CD4-positive, alpha-beta T cell treated with Interleukin-17A for 4 hours (primary cell): ENCODE measurements at regions not wholly inside any gene's neighbourhood (a gene's known extent, or its start where the extent isn't known, plus 50 kb on each side); places are given as distances from the start of the nearest gene placed in this dataset.
"Not testable (repeated sequence)": the region's sequence is repeated elsewhere in the genome, so short reads cannot be mapped to it uniquely, and the experiment has no call there.

Experiments
- DNase-seq: peaks from one replicate; pipeline ENCODE4 v3.0.0-alpha.2; 2020; ENCODE audit warnings: mixed read lengths

DNA sequence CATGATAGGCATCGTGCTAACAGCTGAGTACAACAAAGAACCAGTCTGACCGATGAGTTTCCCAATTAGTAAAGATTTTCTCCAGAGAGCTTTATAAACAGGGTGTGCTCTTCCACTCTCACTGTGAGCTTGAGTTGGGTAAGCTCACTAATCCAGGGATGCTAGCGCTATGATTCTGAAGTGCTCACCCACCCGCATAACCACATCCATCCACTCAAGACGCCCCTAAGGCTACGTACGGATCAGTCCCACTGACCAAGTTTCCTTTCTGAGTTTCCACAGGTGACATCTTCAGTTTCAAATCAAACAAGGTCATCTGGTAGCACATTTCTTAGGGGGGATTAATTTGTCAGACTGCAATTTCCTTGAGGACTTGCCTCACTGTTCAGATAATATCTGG is 141.1 kb upstream of the ABI3BP start:
- DNase-seq = no peak

GRCh38 chr3:101133652-101134051 is 140.4 kb upstream of the ABI3BP start:
- DNase-seq = no peak

DNA sequence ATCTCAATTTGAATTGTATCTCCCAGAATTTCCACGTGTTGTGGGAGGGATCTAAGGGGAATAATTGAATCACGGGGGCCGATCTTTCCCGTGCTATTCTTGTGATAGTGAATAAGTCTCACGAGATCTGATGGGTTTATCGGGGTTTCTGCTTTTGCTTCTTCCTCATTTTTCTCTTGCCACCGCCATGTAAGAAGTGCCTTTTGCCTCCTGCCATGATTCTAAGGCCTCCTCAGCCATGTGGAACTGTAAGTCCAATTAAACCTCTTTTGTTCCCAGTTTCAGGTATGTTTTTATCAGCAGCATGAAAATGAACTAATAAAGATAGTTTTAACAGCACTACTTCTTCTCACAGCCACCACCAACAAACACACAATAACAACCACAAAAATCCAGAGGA is 140.0 kb upstream of the ABI3BP start:
- not testable (repeated sequence) for DNase-seq

DNA sequence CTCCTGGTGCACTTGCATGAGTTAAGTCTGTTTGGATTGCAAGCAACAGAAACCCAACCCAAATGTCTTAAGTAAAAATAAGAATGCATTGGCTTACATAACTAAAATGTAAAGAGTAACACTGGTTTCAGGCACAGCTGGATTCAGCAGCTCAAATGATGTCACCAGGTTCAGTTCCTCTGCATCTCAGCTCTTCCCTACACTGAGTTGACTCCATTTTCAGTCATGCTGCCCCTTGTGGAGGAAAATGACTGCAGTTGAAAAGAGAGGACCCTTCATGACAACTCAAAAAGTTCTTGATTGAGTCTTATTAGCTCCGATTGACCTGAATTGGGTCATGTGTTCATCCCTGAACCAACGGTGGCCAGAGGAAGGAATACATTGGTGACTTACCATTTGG is 138.5 kb upstream of the ABI3BP start:
- DNase-seq = no peak

DNA sequence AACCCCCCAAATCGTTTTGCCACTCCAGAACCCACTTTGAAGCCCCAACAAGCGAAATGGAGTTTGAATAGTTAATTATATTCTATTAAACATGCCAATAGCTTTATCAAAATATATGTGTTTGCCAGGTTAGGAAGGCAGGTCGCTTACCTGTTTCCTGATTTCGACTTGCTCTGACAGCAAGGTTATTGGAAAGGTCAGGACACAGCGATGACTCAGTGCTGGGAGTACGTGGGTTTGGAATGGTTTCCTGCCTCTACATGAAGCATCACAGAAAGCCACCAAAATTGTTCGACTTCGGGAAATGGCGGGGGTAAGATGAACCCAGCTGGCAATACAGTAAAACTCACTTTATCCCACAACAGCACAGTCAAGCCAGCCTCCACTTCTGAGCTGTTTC is 135.6 kb upstream of the ABI3BP start:
- DNase-seq = no peak

DNA sequence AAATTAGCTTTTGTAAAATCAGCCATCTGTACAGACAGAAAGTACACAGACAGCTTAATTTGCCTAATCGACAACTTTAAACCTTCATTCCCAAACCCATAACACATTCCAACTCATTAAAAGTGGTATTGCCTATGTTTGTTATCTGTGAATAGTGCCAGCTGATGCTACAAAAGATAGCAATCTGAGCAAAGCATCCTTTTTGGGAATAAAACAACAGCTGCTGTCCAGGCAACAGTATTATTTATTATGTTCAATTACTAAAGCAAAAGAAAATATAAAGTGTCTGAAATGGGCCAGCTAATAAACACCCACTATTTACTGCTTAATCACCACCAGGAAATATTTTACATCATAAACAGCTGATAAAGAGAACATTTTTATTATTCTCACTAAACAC is 134.8 kb upstream of the ABI3BP start:
- DNase-seq = no peak

DNA sequence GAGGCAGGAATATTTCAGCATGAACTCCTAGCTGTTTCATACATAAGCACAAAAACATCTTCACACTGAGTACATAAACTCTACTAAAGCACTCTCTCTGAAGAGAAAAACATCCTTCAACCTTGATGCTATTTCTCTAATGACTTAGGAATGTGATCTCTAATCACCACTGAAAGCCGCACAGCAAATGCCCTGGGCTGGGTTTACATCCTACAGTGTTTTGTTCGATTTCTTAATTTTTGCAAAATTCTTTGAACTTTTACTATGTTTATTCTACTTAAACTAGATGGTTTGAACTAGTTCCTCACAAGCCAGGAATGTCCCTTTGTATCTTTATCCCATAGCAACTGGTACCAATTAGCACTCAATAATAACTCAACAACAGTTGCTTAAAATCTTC is 130.9 kb upstream of the ABI3BP start:
- no peak for DNase-seq

DNA sequence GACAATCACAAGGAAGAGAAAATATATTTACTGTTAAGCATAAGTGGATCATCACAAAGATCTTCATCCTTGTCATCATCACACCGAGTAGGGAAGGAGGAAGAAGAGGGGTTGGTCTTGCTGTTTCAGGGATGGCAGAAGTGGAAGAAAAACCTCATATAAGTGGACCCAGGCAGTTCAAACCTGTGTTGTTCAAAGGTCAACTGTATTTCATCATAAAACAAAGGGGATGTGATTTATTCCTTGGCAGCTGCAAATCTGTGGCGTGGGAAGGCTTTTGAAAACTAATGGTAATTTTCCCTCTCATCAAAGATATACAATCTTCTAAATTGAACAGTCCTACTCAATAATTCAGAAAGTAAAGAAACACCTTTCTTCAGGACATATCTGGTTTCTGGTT is 129.9 kb upstream of the ABI3BP start:
- no peak for DNase-seq

DNA sequence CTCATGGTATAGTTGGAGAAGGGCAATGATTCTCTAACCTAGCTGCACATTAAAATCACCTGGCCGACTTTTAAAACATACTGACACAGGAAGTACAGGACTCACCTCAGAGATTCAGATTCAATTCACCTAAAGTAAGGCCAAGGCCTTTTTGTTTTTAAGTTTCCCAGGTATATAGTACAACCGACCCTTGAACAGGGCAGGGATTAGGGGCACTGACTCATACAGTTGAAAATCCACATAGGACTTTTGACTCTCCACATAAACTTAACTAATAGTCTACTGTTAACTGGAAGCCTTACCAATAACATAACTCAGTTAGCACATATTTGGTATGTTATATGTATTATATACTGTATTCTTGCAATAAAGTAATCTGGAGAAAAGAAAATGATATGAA is 129.5 kb upstream of the ABI3BP start:
- DNase-seq = no peak

DNA sequence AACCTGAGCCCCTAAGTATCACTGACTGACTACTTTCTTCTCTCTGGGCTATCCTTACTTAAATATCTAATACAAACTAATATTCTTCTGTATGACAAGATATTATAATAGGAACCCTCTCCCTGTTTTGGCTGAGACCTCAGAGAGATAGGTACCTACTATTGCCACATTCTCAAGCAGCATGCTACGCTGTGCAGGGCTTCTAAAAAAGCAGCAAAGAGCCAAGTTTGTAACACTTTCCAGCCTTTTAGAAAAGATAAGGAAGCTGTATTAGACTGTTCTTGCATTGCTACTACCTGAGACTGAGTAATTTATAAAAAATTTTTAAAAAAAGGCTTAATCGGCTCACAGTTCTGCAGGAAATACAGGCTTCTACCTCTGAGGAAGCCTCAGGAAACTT is 126.8 kb upstream of the ABI3BP start:
- DNase-seq = no peak

DNA sequence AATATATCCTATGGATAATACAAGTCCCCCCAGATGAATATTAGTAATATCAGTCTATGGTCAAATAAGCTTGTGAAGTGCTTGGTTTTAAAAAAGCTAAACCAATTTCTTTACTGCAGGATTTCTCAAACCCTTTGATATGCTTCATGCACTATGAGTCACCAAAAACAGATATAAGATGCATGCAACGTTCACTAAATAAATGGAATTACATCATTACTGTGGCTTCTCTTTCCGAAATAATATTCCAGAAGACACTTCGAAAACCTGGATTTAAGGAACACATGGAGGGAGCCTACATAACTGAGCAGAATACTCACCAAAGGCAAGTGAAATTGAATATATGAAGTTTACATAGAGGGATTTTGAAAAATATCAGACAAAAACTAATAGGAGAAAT is 126.3 kb upstream of the ABI3BP start:
- DNase-seq = no peak

- DNase-seq = no peak
Measured at GRCh38 chr3:101117980-101118379, 124.8 kb upstream of the ABI3BP start.

DNA sequence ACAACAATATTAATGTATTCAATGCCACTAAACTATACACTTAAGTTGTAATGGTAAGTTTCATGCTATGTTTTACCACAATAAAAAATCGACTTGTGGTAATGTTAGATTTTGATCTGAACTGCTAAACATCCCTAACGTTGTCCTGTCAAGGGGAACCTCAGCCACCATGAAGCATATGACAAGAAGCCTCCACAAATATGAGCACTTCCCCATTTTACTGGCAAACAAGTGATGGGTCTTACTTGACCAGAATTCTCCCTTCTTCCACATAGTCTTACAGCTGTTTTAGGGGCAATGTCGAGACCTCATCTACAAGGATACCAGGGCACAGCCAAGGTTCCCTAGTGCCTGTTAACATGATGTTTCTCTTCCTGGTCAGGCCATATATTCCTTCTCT is 124.2 kb upstream of the ABI3BP start:
- no peak for DNase-seq

GRCh38 chr3:101110295-101110694 is 117.1 kb upstream of the ABI3BP start:
- not testable (repeated sequence) for DNase-seq

DNA sequence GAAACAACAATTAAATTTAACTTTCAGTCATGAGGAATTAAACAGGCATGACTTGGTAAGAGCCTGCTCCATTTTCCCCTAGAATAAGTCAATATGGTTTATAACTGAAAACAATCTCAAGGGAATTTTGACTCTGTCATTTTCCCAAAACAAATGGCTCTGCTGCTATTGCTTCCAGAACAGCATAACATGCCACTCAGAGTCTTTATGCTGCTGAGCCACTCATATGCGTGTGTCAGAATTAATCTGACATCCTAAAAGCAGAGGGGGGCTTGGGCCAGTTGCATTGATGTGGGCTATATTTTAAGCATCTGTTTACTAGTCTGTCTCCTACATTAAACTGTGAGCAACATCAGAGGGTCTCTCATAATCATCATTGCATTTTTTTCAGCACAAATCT is 111.1 kb upstream of the ABI3BP start:
- DNase-seq = no peak

DNA sequence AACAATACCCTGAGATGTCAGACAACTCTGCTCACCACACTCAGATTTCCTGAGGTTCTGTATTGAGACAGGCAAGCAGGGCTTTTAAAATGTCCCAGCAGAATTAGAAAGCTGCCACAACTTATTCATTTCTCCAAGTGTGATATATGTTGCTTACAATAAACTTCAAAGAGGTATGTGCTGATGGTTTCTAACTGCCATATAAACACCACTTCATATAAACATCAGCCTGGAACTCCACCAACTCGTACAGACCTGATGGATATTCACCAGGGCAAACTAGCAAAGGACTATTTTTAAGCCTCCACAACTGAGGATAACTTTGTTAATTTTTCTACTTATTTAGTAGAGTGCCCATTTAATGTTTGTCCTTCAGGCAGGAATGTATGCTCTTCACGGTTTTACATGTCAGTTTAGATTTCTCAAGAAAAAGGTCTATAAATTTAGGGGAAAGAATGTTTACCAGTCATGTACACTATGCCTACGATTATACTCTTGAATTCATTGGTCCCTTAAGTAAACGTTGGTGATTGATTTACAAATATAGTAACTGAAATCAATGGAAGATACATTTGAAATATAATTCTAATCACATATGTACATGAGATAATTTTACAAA is 109.6 kb upstream of the ABI3BP start:
- DNase-seq = no peak

- DNase-seq = no peak
Measured at GRCh38 chr3:101100361-101101009, 107.3 kb upstream of the ABI3BP start.

DNA sequence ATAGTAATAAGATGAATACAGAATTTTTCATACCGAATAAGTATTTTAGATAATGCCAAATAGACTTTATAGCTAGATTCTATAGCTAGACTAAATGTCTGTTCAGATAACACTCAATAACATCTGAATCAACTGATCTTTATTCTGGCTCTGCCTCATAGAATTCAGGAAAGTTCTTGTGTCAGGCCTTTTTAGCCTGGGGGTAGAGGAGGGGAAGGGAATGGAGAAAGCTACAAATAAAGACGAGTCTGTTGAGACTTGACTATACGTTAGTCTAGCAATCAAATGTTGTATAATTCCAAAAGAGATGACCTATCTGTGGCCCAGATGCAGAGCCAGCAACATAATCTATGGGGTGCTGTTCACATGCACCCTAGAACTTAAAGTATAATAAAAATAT is 106.6 kb upstream of the ABI3BP start:
- no peak for DNase-seq

GRCh38 chr3:101096444-101096843 is 103.2 kb upstream of the ABI3BP start:
- no peak for DNase-seq

- DNase-seq = no peak
Measured at GRCh38 chr3:101095693-101096430, 102.6 kb upstream of the ABI3BP start.

GRCh38 chr3:101091489-101091888 is 98.3 kb upstream of the ABI3BP start:
- DNase-seq = no peak

DNA sequence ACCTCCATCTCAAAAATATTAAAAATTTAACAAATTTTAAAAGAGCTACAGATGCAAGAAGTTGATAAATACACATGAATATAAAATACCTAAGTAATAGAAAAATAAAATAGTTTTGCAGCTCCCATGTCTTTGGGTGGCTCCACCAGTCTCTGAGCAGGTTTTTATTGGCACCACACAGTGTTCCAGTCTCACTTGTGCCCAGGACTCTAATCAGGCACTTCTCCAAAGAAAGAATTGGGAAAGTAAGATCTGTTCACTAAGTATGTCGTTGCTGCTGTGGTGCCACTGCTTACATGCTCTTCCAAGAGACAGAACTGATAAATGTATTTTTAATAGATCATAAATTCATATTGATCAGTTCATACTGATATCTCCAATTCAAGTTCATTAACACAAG is 92.5 kb upstream of the ABI3BP start:
- no peak for DNase-seq

GRCh38 chr3:101084404-101084803 is 91.2 kb upstream of the ABI3BP start:
- no peak for DNase-seq

DNA sequence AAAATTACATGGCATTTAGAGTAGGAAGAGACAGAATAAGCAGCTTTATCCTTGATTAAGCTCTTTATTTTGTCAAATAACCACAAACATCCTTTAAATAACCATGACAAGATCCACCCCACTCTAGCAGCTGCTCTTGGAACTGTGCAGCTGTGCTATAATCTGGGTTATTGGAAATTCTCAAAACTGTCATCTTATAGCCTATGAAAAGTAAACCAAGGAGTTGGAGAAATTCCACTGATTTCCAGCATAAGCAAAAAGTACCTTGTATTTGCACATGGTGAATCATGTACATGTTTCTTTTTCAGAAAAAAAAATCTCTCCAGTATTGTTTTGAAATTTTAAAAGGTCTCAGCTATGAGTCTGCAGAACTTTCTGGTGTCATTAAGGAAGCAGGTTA is 88.8 kb upstream of the ABI3BP start:
- DNase-seq = no peak

- DNase-seq = no peak
Measured at GRCh38 chr3:101081446-101081845, 88.2 kb upstream of the ABI3BP start.
